Fibroblast of pulmonary artery (primary cell): ENCODE measurements at regions not wholly inside any gene's neighbourhood (a gene's known extent, or its start where the extent isn't known, plus 50 kb on each side); places are given as distances from the start of the nearest gene placed in this dataset.
A peak's percentile ranks its signal among the peaks of the same experiment; 100 is the strongest.

Experiments
- DNase-seq: peaks from one replicate; pipeline ENCODE4 v3.0.0-alpha.2; 2010; ENCODE audit warnings: low read depth
- H3K4me3 ChIP-seq: replicated peaks from 2 replicates; pipeline ENCODE4 v1.5.1; 2011; ENCODE audit warnings: low read depth, mild to moderate bottlenecking, control low read depth, low read length, moderate library complexity
- TF ChIP-seq, protein P1 (sequence below): IDR thresholded peaks from 2 replicates; pipeline ENCODE4 v1.5.1; 2011; ENCODE audit warnings: mild to moderate bottlenecking, control low read depth, low read length, inconsistent platforms; ENCODE audit errors: missing control alignments

- TF ChIP-seq, protein P1, sequence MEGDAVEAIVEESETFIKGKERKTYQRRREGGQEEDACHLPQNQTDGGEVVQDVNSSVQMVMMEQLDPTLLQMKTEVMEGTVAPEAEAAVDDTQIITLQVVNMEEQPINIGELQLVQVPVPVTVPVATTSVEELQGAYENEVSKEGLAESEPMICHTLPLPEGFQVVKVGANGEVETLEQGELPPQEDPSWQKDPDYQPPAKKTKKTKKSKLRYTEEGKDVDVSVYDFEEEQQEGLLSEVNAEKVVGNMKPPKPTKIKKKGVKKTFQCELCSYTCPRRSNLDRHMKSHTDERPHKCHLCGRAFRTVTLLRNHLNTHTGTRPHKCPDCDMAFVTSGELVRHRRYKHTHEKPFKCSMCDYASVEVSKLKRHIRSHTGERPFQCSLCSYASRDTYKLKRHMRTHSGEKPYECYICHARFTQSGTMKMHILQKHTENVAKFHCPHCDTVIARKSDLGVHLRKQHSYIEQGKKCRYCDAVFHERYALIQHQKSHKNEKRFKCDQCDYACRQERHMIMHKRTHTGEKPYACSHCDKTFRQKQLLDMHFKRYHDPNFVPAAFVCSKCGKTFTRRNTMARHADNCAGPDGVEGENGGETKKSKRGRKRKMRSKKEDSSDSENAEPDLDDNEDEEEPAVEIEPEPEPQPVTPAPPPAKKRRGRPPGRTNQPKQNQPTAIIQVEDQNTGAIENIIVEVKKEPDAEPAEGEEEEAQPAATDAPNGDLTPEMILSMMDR, result no peak
- no peak for DNase-seq
- H3K4me3 ChIP-seq, result no peak overlapping the region
These were observed 412.7 kb downstream of the EFNA5 start for GRCh38 chr5:107257885-107258520.

DNA sequence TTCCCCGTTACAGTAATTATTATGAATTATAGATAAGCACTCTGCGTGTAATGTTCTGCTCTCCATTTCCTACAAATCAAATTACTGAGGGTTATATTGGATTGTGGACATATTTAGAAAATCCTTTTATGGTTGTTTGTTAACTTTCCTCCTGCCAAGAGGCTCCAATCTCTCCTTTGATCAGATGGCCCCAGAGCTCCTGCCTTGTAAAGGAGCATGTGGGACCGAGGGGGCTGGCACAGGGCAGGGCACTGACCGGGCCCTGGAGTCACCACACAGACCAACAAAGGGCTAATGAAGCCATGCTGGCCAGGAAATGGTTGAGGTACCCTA lies 415.9 kb downstream of the EFNA5 start:
- TF ChIP-seq, protein P1, result no peak
- no peak for DNase-seq
- H3K4me3 ChIP-seq, result no peak overlapping the region

DNA sequence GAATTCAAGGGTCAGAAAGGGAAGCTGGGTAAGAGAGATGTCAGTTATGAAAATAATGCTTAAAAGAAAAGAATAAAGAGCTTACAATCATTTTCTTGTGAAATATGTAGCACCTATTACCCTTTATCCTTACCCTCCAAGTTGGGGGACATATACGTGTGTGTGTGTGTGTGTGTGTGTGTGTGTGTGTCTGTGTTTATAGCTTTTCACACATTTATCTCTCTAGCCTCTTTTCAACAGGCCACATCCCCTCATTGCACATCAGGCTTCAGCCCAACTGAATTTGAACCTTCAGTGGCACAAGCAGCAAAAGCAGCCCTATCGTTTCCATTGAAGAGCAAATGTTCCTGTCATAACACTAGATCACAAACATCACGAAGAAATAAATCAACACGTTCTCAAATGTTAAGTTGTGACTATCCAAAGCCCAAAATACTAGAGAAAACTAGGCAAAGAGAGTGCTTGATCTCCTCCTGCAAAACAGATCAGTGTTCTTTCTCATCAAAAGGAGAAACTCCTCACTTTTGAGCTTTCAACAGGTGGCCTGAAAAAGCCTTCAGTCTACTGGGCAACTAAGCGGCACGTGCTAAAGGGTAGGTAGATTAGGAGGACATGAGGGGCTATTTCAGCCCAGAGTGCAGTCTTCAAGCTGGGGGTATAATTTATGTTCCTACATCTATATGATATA lies 416.4 kb downstream of the EFNA5 start:
- TF ChIP-seq, protein P1, result no peak
- no peak overlapping the region for H3K4me3 ChIP-seq
- DNase-seq, result no peak

- TF ChIP-seq, protein P1, result no peak
- DNase-seq, result no peak
- H3K4me3 ChIP-seq, result no peak overlapping the region
These were observed 417.5 kb downstream of the EFNA5 start for GRCh38 chr5:107253246-107253645.

DNA sequence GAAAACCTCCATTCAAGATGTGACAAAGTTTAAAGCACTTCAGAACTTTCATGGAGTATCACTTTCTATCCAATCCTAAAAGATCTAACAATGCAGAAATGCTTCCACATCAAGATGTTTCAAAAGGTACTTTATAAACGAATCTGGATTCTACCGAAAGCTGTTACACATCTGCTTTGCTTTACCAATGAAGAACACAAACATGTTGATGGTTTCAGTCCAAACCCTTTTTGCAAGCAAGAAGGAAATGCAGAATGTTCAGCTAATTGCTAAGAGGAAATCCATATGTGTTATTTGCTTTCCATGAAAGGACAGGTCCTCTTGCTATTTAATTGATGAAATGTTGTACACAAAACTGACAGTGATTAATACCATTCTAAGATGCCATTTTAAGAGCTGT lies 419.6 kb downstream of the EFNA5 start:
- TF ChIP-seq, protein P1, result no peak
- H3K4me3 ChIP-seq, result no peak overlapping the region
- DNase-seq, result no peak

DNA sequence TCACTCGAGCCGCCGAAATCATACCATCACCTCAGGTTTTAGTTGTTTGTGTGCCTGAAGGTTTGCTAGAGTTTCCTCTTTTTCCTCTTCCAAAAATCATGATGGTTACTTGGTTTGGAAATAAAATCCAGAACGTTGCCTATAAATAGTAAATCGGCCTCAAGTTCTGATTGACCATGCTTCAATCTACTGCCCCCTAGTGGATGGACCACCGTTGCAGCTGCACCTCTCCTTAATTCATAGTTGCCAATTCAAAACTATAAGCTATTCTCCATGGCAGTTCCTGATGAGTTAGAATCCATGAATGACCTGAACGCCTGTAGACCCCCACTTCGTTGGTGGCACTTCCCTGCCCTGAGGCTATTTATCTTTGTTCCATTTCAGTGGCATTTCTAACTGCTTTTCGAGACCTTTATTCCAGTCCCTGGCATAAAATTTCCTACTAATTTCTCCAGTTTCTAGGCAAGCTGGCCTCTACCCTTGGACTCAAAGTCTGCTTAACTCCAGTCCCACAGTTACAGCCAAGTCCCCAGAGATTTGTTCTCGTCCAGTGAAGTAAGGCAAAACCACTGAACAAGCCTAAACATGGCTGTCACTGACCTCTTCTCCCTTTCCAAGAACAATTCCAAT lies 422.6 kb downstream of the EFNA5 start:
- DNase-seq, result peak; percentile 79
- TF ChIP-seq, protein P1, result peak; percentile 89
- H3K4me3 ChIP-seq, result no peak overlapping the region
